ENCODE measurements at regions not wholly inside any gene's neighbourhood (a gene's known extent, or its start where the extent isn't known, plus 50 kb on each side); places are given as distances from the start of the nearest gene placed in this dataset.

DNA sequence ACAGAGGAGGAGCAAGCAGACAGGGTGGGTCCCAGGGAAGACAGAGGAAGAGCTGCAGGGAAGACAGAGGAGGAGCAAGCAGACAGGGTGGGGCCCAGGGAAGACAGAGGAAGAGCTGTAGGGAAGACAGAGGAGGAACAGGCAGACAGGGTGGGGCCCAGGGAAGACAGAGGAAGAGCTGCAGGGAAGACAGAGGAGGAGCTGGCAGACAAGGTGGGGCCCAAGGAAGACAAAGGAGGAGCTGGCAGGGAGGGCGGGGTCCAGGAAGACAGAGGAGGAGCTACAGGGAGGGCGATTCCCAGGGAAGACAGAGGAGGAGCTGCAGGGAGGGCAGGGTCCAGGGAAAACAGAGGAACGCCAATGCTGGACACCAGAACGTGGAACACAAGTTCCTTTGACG lies 66.5 kb downstream of the PLXNA1 start:
- DNase-seq: no peak

DNA sequence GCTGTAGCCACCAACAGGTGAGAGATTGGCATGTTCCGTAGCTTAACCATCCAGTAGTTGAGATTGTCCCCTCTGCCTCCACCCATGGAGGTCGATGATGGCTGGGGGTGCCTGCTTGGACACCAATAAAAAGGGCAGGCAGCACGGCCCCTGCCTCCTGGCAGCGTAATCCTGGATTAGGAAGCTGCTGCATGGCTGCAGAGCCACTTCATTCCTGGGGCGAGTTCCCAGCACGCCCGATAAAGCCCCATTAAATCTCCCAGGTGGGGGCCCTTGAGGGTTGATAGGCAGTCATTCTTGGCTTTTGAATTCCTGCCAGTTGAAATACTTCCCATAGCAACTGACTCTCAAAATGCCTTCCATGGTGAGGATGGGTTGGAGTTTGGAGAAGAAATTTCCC lies 67.8 kb downstream of the PLXNA1 start:
- DNase-seq: peak; percentile 17

DNA sequence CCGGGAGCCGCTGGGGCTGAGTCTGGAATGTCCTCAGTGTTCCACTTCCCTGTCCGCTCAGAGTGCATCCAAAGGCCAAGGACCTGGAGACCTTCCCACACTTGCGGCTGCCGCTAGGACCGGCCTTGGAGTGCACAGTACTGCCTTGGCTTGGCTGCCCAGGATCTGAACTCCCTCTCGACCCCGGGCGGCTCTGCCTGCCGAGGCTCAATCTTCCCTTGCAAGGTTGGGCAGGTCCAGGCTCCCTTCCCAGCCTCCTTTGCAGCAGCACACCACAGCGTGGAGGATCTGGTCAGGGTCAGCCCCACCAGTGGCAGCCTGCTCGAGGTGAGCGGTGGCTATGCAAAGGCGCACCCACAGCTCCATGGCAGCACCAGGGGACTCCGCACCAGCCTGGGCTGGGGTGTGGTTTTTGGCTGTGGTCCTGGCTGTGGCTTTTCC lies 69.2 kb downstream of the PLXNA1 start:
- peak; percentile 72 for DNase-seq

DNA sequence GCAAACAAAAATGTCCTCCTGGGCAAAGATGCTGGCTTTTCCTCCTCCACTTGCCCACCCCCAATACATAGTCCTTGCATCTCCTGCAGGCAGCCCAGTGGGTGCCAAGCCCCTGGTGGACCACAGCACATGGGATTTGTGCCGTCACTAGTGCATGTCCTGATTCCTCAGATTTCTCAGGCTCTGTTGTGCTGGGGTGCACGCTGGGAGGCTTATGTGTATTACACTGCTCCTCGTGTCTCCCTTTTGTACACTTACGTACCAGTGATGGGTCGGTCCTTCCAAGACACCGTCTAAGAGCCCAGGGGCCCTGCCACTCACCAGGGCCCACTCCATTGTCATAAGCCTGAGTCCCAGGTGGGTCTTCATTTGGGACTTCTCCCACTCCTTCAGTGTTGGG lies 70.1 kb downstream of the PLXNA1 start:
- DNase-seq: no peak

DNA sequence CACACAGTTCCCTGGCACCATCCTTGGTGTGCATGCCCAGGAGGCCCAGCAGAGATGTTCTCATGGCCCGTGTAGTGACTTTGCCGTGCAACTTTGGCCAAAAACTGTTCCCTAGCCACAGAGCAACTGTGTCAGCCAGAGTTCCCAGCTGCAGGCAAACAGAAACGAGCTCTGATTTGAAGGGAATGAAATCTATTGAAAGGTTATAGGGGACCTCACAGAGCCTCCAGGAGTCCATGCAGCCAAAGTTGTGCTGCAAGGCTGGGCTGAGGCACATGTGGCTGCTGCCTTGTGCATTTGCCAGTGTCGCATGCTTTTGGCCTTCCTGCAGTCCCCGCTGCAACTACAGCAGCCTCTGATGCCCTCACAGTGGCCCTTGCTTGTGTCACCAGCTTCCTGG lies 70.5 kb downstream of the PLXNA1 start:
- DNase-seq: peak; percentile 41

DNA sequence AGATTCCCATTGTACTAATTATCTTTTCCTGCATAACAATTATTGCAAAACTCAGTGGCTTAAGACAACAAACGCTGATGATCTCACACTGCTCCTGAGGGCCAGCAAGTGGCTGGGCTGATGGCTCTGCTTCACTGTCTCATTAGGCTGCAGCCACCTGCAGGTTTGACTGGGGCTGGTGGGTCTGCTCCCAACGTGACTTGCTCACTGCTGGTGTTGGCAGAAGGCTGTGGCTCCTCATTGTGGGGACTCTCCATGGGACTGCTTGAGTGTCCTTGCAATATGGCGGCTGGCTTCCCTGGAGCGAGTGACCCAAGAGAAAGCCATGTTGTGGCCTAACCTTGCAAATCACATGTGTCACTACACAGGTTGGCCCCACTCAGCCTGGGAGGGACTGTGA lies 71.1 kb downstream of the PLXNA1 start:
- DNase-seq: no peak

DNA sequence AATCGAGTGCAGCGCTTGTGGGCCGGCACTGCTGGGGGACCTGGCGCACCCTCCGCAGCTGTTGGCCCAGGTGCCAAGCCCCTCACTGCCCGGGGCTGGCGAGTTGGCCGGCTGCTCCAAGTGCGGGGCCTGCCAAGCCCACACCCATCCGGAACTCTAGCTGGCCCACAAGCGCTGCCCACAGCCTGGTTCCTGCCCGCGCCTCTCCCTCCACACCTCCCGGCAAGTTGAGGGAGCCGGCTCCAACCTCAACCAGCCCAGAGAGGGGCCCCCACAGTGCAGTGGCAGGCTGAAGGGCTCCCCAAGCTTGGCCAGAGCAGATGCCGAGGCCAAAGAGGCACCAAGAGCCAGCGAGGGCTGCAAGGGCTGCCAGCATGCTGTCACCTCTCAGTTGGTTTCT lies 73.4 kb downstream of the PLXNA1 start:
- DNase-seq: no peak

DNA sequence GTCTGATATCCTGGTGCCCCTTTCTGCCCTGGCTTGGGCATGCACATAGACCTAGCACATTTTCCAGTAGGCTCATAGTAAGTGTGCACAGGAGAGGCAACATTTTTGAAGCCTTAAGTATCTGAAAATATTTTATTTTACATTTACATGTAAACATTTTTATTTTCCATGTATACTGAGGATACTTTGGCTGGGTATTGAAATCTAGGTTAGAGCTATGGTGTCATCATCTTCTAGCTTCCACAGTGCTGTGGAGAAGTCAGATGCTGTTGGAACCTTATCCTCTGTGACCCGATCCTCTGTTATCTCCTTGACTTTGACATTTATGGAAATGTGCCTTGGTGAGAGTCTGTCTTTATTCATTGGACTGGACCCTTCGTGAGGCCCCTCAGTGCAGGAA lies 74.1 kb downstream of the PLXNA1 start:
- DNase-seq: no peak

DNA sequence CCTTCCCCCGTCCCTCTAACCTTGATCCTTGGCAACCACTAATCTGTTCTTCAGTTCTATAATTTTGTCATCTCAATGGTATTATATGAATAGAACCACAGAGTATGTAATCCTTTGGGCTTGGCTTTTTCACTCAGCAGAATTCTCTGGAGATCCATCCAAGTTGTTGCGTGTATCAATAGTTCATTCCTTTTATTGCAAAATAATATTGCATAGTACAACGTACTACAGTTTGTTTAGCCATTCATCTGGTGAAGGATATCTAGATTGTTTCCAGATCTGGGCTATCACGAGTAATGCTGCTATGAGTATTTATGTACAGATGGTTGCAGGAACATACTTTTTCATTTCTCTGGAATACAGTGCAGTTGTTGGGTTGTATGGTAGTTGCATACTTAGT lies 76.2 kb downstream of the PLXNA1 start:
- DNase-seq: no peak

DNA sequence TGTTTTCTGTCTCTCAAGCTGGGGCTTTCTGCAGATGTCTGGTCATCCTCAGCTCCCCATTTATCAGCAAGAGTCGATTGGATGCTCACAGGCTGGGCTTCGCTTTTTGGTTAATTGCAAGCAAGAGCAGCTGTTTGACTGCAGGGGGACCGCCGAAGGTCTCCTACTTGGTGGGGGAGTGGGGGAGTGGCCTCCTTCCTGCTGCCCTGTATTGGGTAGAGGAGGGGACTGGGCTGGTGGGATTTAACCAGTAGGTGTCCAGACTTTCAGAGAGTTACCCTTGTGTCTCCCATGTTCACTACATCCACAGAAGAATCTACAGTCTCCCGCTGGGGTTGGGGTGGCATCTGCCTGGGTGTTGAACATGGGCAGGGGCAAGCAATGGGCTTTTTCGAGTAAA lies 78.7 kb downstream of the PLXNA1 start:
- DNase-seq: no peak

DNA sequence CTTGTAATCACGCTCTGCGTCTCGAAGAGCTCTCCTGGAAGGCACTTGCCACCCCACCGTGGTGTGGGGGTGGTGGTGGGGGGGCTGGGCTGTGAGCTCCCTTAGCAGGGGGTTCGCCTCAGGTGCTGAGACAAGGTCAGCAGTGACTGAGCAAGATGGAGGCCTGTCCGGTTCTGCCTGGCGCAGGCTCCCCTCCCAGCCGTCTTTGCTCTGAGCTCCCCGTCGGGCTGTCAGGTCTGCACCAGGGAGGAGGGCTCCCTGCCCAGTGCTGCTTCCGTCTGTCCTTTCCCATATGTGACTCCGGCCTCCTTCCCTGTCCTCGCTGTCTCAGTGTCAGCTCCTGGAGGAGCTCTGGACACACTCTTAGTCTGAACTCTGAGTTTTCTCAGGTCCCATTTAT lies 80.0 kb downstream of the PLXNA1 start:
- peak; percentile 10 for DNase-seq

DNA sequence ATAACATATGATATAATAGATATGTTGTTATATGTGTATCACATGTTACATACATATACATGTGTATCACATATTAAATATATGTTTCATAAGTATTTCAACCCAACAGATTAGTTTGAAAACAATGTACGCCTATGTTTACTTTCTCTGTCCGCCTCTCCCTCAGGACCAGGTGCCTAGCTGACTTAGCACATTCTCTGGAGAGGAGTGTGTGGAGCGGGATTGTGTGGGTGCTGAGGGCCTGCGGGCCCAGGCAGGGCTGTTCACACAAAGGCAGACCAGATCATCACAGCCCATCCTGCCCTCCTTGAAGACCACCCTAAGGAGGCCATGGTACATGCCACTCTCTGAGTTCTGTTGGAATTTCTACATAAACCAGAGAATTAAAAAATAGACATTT lies 81.0 kb downstream of the PLXNA1 start:
- DNase-seq: no peak

DNA sequence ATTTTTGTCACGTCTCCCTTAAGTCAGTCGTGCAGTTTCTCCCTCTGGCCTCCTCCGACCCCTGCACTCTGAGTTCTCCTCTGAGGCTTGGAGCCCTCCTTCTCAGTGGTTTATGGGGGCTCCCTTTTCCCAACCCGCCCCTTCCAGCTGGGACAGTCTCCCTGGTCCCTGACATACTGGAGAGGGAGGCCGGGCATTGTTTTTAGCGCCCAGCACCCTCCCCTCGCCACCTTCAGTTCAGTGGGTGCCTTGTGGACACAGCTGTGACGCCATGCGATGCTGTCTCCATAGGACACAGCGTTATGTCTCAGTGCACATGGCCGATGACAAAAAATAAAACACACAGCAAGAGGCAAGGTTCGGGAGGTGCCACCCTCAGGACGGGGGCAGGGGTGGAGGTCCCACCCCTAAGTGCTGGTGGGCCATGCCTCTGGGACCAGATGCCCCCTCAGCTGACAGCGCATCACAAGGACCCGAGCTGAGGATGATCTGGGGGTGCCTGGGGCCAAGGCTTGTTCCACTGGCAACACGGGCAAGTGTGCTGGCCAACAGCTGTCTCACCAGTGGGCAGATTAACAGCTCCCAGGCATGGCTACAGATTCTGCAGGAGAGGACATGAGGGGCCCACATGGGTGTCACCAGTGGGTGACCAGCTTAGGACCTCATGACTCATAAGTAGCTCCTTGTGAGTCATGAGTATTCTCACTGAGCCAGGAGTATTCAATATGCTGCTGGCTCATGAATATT lies 81.6 kb downstream of the PLXNA1 start:
- DNase-seq: peak; percentile 8

DNA sequence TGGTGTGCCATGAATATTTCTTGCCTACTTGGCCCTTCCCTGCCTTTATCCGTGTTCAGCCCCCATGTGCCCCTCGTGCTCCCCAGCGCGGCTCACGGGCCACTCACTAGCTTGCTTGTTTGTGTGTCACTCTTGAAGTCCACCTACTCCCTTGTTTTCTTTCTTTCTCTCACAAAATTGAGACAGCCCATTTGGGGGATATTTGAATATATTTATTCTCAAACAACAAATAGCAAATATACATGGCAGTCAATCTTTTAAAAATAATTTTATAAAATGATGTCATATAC lies 82.2 kb downstream of the PLXNA1 start:
- no peak for DNase-seq

DNA sequence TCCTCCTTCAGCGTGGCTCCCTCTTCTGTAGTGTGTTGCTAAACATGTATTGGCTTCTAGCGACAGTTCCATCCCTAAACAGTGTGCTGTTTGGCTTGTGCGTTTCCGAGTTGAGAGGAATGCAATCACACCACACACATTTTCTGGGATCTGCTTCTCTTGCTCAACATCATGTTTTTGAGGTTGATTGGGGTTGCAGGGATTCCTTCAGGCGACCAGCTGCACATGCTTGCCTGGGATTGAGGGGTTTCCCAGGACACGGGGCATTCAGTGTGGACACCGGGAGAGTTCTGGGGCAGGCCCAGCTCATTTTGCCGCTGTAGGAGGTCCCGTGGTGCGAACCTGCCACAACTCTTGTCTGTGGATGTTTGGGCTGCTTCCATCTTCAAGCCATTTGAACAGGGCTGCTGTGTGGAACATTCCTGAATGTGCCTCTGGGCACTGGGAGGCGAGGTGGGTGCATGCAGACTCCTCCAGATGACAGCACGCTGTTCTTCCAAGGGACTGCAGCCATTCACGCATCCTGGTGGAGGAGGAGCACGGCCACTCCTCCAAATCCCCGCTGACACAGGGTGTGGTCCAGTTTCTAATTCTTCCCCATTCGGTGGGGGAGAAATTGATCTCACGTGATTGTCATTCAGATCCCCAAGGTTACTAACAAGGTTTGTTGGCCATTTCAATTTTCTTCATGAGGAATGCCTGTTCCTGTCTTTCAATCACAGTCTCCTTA lies 82.8 kb downstream of the PLXNA1 start:
- DNase-seq: peak; percentile 19

DNA sequence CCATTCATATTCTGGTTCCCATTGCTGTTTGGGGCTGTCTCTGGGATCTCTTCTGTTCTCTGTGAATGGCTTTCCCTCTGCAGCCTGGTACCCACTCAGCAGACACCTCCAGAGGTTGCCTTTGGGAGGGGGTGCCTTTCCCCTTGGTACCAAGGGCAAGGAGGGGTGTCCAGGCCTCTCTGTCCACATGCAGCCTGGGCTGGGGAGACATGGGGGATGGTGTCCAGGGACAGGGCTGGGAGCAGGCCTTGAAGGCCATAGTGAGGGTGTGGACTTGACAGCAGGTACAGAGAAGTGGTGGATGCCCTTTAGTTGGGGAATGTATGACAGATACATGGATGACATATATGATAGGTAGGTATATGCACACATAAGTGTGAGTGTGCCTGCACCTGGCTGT lies 83.7 kb downstream of the PLXNA1 start:
- DNase-seq: peak; percentile 9

DNA sequence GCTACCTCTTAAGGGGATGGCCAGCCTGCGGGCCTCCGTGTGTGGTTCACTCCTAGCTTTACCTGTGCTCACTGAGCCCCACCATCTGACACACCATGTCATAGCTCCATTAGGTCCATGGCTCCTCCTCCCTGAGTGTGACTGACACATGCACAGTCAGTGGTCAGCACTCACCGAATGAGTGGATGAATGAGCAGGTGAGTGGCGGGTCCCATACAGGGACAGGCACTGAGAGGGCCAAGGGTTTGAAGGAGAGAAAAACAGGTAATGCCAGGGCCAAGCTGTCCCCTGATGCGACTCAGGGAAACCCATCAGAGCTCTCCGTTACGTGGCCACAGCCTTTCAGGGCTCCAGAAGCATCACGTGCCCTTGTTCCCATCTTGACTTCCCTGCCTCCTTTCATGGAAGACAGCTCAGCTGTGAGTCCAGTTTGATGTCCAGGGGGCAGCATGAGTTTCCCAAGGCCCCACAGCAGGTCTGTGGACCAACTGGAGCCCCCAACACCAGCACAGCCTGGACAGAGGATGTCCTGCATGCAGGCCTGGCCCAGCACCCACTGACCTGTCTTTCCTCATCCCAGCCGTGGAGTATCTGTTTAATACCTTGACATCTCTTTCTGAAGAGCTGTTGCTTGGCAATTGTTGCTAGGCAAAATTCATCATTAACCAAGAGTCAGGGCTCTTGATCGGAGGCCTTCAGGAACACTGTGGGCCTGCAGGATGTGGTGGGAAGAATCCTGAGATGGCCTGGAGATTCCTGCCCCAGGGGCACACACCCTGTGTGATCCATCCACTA lies 84.4 kb downstream of the PLXNA1 start:
- peak; percentile 3 for DNase-seq

DNA sequence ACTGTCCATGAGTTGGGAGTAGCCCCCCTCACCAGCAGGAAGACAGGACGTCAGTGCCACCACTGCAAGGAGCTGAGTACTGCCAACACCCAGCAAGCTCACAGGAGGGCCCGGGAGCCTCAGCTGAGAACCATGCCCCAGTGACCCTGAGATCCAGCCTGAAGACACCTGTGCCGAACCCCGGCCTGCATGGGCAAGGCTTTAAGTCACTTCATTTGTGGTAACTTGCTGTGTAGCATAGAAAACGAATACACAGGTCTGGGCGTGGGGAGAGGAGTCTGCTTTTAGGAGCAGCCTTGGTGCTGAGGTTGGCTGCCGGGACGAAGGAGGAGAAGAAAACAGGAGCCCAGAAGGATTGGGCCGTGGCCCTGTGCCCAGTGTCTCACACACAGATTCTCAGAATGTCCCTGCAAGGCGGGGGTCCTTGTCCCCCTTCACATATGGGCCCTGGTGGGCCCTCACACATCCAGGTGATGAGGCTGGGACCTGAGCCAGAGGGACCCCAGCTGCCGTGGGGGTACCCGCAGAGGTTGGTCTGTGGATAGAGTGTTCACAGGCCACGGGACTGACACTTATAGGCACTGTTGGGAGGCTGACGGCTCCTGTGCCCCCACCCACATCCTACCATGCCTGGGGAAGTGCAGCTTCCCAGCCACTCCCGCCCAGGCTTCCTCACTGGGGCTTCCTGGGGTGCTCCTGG lies 85.3 kb downstream of the PLXNA1 start:
- peak; percentile 15 for DNase-seq

DNA sequence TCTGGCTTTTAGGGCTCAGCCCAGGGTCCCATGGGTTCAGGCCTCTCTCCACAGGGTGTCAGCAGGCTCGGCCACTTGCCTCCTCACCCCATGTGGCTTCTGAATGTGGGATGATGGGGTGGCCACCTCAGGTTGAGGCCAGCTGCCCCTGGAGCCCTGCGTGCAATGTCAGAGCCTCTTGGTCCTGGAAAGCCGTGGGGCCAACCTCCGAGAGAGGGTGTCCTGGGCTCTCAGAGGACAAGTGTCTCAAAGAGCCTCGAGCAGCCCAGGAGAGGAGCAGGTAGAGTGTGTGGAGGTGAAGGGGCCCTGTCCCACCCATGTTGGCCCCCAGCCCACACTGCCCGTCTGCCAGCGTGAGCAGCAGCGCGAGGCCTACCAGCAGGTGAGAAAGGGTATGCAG lies 86.0 kb downstream of the PLXNA1 start:
- peak; percentile 6 for DNase-seq

DNA sequence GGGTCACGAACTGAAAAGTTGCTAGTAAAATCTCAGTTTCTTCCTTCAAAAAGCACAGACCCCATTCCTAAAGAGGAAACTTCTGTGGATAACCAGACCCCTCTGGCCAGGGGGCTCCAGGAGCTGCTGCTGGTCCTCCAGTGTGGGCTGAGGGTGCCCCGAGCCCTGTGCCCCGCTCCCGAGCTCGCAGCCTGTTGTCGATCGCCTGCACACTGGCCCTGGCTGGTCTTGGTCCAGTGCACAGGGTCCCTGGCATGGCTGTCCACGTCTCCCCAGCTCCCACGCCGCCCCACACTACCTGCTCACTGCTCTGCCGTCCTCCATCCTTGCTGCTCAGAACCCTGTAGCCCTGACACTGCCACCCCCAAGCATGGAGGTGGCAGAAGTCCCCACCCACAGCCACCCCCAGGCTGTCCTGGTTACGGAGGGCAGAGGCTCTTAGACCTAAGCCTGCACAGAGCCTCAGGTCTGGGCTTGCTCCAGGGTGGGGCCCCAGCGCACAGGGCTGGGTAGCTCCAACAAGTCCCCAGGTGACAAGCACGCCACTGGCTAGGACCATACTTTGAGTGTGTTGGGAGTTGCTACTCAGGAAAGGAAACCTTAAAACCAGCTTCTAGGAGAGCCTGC lies 87.0 kb downstream of the PLXNA1 start:
- DNase-seq: no peak

DNA sequence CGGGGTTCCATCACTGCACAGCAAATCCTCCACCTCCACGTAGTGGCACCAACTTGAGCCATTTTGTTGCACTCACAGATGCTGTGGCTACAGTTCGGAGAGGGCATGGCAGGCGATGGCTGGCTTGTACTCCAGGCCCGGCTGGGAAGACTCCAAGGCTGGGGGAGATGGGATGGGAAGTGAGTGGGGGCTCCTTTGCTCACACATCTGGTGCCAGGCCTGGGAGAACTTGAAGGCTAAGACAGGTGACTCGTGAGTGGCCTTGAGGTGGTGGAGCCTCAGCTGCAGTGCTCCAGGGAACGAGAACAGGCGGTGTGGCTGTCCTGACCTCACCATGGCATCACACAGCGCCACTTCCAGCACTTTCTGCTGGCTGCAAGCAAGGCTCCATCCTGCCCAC lies 87.9 kb downstream of the PLXNA1 start:
- peak; percentile 15 for DNase-seq

DNA sequence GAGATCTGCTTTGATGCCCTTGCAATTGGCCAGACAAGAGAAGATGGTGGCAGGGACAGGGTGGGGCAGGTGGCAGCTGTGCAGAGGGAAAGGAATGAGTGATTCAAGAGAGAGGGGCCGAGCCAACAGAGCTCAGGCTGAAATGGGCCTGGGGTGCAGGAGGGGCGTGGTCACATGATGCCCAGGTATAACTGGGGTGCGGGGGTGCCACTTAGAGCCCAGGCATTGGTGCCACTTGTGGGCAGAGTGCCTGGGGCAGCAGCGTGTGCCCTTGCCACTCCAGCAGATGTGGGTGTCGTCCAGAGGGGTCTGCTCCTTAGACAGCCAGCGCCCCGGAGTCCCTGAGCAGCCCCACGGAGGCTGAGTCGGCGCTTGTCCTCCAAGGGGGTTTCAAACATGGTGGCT lies 88.7 kb downstream of the PLXNA1 start:
- peak; percentile 16 for DNase-seq

DNA sequence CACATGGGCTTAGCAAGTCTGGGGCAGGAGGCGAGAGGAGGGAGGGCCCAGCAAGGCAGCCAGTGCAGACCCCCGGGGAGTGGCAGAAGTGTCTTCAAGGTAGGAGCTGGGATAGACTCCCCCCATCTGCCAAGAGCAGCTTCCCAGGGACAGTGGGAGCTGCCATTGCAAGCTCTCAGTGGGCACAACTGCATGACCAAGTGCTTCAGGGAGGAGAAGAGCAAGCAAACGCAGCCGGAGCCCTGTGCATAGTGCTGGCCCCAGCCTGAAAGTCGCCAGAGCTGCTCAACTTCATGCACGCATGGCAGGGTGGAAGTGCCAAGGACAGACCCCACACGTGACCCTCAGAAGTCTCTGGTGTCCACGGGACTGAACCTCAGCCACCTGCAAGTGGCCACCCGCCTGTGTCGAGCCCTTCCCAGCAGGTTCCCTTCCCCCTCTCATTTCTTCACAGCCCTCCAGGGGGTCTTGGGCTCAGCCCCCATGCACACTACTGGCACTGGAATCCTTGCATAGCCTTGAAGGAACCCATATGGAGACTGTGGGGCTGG lies 89.4 kb downstream of the PLXNA1 start:
- DNase-seq: peak; percentile 17
